Keratinocyte (primary cell): ENCODE measurements at regions not wholly inside any gene's neighbourhood (a gene's known extent, or its start where the extent isn't known, plus 50 kb on each side); places are given as distances from the start of the nearest gene placed in this dataset.

Experiments used
- DNase-seq: peaks from one replicate; pipeline ENCODE4 v3.0.0-alpha.2; 2011; ENCODE audit warnings: low read depth, missing footprints, low spot score
- FAIRE-seq: peaks from 2 replicates; lab custom pipeline; 2011; peaks lifted over from hg19 to GRCh38; lab: Jason Lieb, UNC
- H2AFZ ChIP-seq: 2 replicates; pipeline ENCODE4 v1.6.0; 2012; ENCODE audit warnings: low read length, control low read depth, inconsistent platforms; ENCODE audit not compliant: control insufficient read depth
- H3K27ac ChIP-seq: 2 replicates; pipeline ENCODE4 v1.5.1; 2011; ENCODE audit warnings: low read length; ENCODE audit not compliant: control insufficient read depth, insufficient read depth
- H3K27me3 ChIP-seq: 3 replicates; pipeline ENCODE4 v1.6.0; 2011; ENCODE audit warnings: low read length; ENCODE audit not compliant: control insufficient read depth, insufficient read depth; ENCODE audit errors: extremely low read depth
- H3K36me3 ChIP-seq, 2 experiments: 2 replicates in 1 of 2; 3 replicates in 1 of 2; pipeline ENCODE4 v1.5.1; 2011; ENCODE audit warnings: low read length in 2 of 2, mild to moderate bottlenecking in 1 of 2; ENCODE audit not compliant: control insufficient read depth in 2 of 2, insufficient read depth in 2 of 2; ENCODE audit errors: extremely low read depth in 1 of 2
- H3K4me1 ChIP-seq: 3 replicates; pipeline ENCODE4 v1.5.1; 2011; ENCODE audit warnings: low read length; ENCODE audit not compliant: control insufficient read depth, insufficient read depth; ENCODE audit errors: extremely low read depth
- H3K4me2 ChIP-seq: 3 replicates; pipeline ENCODE4 v1.6.0; 2011; ENCODE audit warnings: low read depth, low read length; ENCODE audit not compliant: control insufficient read depth, insufficient read depth; ENCODE audit errors: extremely low read depth
- H3K4me3 ChIP-seq, 3 experiments: fragments of 200-600 bp in 1 of 3; sonication (generic) in 1 of 3; 2 replicates in 2 of 3; 3 replicates in 1 of 3; pipeline ENCODE4 v1.5.1; 2011 to 2016; ENCODE audit warnings: low read length in 3 of 3, mild to moderate bottlenecking in 3 of 3, control low read depth in 2 of 3, inconsistent platforms in 1 of 3, low read depth in 1 of 3, mixed read lengths in 1 of 3, mixed run types in 1 of 3, moderate library complexity in 1 of 3; ENCODE audit not compliant: control insufficient read depth in 2 of 3, insufficient read depth in 2 of 3; ENCODE audit errors: extremely low read depth in 1 of 3
- H3K79me2 ChIP-seq: 2 replicates; pipeline ENCODE4 v1.6.0; 2012; ENCODE audit warnings: low read length; ENCODE audit not compliant: control insufficient read depth, insufficient read depth
- H3K9ac ChIP-seq: 3 replicates; pipeline ENCODE4 v1.6.0; 2011; ENCODE audit warnings: low read length; ENCODE audit not compliant: control insufficient read depth, insufficient read depth; ENCODE audit errors: extremely low read depth
- H3K9me1 ChIP-seq: 3 replicates; pipeline ENCODE4 v1.6.0; 2011; ENCODE audit warnings: low read length; ENCODE audit not compliant: control insufficient read depth, insufficient read depth; ENCODE audit errors: extremely low read depth
- H3K9me3 ChIP-seq: 2 replicates; pipeline ENCODE4 v1.5.1; 2012; ENCODE audit warnings: low read depth, low read length; ENCODE audit not compliant: control insufficient read depth
- H4K20me1 ChIP-seq: 3 replicates; pipeline ENCODE4 v1.6.0; 2011; ENCODE audit warnings: low read length; ENCODE audit not compliant: control insufficient read depth, insufficient read depth; ENCODE audit errors: extremely low read depth
- EZH2 ChIP-seq: IDR thresholded peaks from one replicate; pipeline ENCODE4 v1.6.1; 2012; ENCODE audit warnings: inconsistent platforms, mild to moderate bottlenecking, low read length, moderate library complexity
- dilution Hi-C: fragments of 300-500 bp; cut with MboI; formaldehyde crosslinking; loops from one replicate; pipeline ENCODE4 v1.7.0; 2020; ENCODE audit warnings: low sequenced_read_pairs; ENCODE audit not compliant: extremely low pct_ligation_motif_present
- TF ChIP-seq, protein P1 (sequence below), 3 experiments: IDR thresholded peaks in 1 of 3; conservative IDR thresholded peaks in 1 of 3; optimal IDR thresholded peaks in 1 of 3; 2 replicates in 2 of 3; 3 replicates in 1 of 3; pipeline versions ENCODE3 to v1.5.1; 2011; ENCODE audit warnings: low read length in 3 of 3, mild to moderate bottlenecking in 3 of 3, moderate library complexity in 2 of 3, control low read depth in 1 of 3, inconsistent platforms in 1 of 3; ENCODE audit not compliant: insufficient read depth in 2 of 3; ENCODE audit errors: extremely low read depth in 1 of 3

DNA sequence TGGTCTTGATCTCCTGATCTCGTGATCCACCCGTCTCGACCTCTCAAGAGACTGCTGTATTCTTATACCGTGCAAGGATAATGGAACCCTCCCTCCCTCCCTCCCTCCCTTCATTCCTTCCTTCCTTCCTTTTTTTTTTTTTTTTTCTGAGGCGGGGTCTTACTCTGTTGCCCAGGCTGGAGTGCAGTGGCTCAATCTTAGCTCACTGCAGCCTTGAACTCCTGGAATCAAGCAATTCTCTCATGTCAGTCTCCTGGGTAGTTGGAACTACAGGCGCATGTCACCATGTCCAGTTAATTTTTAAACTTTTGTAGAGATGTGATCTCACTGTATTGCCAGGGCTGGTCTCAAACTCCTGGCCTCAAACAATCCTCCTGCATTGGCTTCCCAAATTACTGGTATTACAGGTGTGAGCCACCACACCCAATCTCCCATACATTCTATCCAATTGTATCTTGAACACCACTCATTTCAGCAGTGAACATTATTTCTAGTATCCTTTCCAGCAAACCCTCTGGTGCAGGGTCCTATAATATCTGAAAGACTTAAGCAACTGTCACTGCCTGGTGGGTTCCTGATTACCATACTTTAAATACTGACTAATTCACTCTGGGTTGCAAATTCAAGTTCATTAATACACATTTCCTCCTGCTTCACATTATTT lies 210.0 kb upstream of the ZNF217 start:
- peaks cover 42% of the 10 kb centered on the region for H3K4me1 ChIP-seq
- H3K27ac ChIP-seq = no peak overlapping the region

DNA sequence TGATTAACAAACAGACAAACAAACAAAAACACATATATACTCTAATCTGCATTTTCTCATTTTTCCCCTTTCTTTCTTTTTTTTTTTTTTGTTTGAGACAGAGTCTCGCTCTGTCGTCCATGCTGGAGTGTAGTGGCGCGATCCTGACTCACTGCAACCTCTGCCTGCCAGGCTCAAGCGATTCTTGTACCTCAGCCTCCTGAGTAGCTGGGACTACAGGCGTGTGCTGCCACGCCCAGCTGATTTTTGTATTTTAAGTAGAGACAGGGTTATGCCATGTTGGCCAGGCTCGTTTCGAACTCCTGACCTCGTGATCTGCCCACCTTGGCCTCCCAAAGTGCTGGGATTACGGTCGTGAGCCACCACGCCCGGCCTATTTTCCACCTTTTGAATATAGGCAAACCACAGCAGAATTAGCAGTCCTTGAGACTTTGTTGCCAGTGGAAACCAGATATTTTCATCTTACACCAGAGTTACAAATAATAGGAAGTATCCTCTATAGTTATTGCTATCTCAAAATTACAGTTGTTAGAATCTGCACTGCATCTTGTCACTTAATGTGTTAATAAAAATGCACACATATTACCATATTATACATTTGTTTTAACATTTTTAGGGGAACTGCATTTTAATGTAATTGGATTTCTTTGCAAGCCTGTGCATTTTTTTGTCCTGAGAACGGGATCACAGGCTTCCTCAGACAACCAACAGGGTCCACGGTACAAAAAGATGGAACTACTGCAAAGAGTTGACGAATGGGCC lies 208.2 kb upstream of the ZNF217 start:
- no peak overlapping the region for H3K4me3 ChIP-seq
- peak overlapping the region; percentile 57 for H2AFZ ChIP-seq

More for the DNA sequence above, 210.0 kb upstream of the ZNF217 start:
- Histone ChIP-seq H3K4me3 (no peak overlapping the region), H3K9ac (no peak overlapping the region), H3K9me3 (no peaks in the 10 kb centered on the region), H3K27me3 (no peaks in the 10 kb centered on the region), H3K36me3 (no peaks in the 10 kb centered on the region), H3K9me1 (no peaks in the 10 kb centered on the region), H4K20me1 (no peaks in the 10 kb centered on the region), H3K4me2 (no peak overlapping the region), H3K79me2 (no peaks in the 10 kb centered on the region), H2AFZ (no peak overlapping the region)
- TF ChIP-seq, protein P1, sequence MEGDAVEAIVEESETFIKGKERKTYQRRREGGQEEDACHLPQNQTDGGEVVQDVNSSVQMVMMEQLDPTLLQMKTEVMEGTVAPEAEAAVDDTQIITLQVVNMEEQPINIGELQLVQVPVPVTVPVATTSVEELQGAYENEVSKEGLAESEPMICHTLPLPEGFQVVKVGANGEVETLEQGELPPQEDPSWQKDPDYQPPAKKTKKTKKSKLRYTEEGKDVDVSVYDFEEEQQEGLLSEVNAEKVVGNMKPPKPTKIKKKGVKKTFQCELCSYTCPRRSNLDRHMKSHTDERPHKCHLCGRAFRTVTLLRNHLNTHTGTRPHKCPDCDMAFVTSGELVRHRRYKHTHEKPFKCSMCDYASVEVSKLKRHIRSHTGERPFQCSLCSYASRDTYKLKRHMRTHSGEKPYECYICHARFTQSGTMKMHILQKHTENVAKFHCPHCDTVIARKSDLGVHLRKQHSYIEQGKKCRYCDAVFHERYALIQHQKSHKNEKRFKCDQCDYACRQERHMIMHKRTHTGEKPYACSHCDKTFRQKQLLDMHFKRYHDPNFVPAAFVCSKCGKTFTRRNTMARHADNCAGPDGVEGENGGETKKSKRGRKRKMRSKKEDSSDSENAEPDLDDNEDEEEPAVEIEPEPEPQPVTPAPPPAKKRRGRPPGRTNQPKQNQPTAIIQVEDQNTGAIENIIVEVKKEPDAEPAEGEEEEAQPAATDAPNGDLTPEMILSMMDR (optimal IDR thresholded peaks at IDR 0.05 in 1 of 3, IDR thresholded peaks at IDR 0.05 in 1 of 3, conservative IDR thresholded peaks at IDR 0.05 in 1 of 3; ENCODE audit: extremely low read depth in 1 of 3, insufficient read depth in 2 of 3, low read length in 3 of 3) = no peak
- no peak for TF ChIP-seq EZH2
- dilution Hi-C loops = no loop called here
- FAIRE-seq (no peak), DNase-seq (no peak)

More for the DNA sequence above, 208.2 kb upstream of the ZNF217 start:
- H4K20me1 ChIP-seq = no peaks in the 10 kb centered on the region
- FAIRE-seq (no peak), DNase-seq (no peak)
- no peak for TF ChIP-seq EZH2
- TF ChIP-seq, protein P1 (optimal IDR thresholded peaks at IDR 0.05 in 1 of 3, IDR thresholded peaks at IDR 0.05 in 1 of 3, conservative IDR thresholded peaks at IDR 0.05 in 1 of 3; ENCODE audit: extremely low read depth in 1 of 3, insufficient read depth in 2 of 3, low read length in 3 of 3) = no peak
- peak overlapping the region; percentile 15 for H3K4me2 ChIP-seq
- peak overlapping the region; percentile 0 for H3K9ac ChIP-seq
- H3K79me2 ChIP-seq = no peaks in the 10 kb centered on the region
- peaks cover 39% of the 10 kb centered on the region for H3K4me1 ChIP-seq
- H3K36me3 ChIP-seq = no peaks in the 10 kb centered on the region
- dilution Hi-C loops = no loop called here
- peak overlapping the region; percentile 55 for H3K27ac ChIP-seq
- H3K27me3 ChIP-seq = no peaks in the 10 kb centered on the region
- no peaks in the 10 kb centered on the region for H3K9me3 ChIP-seq
- no peaks in the 10 kb centered on the region for H3K9me1 ChIP-seq
